T47D (cell line): ENCODE measurements at regions not wholly inside any gene's neighbourhood (a gene's known extent, or its start where the extent isn't known, plus 50 kb on each side); places are given as distances from the start of the nearest gene placed in this dataset.
A peak's percentile ranks its signal among the peaks of the same experiment; 100 is the strongest.

ENCODE experiments used
- DNase-seq, 2 experiments: peaks; one replicate each; pipeline versions ENCODE4 v3.0.0 to v3.0.0-alpha.2; 2011 to 2012; ENCODE audit warnings: low read depth in 1 of 2, low spot score in 1 of 2
- JUND ChIP-seq: IDR thresholded peaks from 2 replicates; pipeline ENCODE4 v1.6.1; 2012; ENCODE audit warnings: low read depth
- in situ Hi-C: cut with HindIII; loops from 2 replicates; pipeline ENCODE4 v1.10.0; 2016; ENCODE audit warnings: low sequenced_read_pairs, low pct_unique_long_range_greater_than_20kb

DNA sequence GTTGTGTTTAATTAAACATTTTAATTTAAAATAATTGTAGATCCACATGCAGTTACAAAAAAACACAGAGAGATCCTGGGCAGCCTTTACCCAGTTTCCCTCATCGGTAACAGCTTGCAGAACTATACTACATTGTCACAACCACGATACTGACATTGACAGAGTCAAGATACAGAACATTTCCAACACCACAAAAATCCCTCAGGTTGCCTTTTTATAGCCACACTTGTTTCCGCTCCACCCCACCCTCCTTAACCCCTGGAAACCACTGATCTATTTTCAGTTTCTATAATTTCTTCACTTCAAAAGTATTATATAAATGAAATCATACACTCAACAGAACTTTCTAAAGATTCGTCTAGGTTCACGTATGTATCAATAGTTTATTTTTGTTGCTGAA, 458.8 kb upstream of the SOX5 start:
- no peak for DNase-seq

DNA sequence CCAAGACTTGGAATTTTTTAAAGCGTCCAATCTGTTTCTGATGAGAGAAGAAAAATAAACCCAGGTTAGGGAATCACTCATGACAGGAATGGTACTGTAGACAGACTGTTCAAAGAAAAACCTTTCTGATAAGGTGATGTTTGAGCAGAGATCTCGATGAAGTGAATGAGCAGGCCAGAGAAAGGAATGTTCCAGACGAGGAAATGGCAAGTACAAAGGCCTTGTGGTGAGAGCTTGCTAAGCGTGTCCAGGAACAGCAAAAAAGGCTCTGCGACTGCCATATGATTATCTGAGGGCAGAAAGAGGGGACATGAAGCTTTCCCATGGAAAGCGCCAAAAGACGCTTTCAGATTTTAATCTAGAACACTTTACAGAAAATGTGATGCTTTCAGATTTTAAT, 458.4 kb upstream of the SOX5 start:
- TF ChIP-seq JUND, result no peak
- DNase-seq, result no peak
- in situ Hi-C loops, result no loop called here

More for the DNA sequence above, 458.8 kb upstream of the SOX5 start:
- in situ Hi-C loops, result no loop called here
- no peak for TF ChIP-seq JUND

DNA sequence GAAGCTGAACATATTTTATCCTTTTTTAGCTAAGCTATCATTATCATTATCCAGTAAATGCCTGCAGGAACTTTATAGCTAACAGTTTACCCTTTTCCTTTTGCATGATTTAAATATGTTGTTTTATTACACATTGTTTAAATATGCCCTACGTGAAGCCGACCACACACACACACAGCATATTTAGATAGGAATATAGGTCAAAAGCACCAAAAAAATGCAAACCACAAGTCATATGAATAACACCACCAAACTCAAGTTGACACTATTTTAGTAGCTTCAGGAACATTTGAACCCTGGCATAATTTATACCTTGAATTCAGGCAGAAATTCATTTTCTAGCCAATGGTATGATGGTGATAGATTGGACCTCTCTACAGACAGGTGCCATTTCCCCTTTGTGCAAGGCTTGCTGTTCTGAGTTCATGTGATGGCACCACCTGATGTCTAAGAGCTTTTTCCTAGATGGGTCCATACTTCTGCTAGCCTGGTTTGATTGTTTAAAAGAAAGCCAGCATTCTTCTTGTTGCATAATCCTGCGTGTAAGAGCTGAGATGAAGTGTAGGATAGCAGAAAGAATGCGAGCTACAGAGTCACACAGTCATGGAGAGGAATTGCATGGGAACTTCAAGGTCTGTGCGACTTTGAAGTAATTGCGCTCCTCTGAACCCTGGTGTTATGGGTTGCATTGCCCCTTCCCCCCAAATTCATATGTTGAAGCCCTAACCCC, 454.8 kb upstream of the SOX5 start:
- DNase-seq, result peak in 1 of 2 experiments; percentile 32
- no peak for TF ChIP-seq JUND
- in situ Hi-C loops, result no loop called here

DNA sequence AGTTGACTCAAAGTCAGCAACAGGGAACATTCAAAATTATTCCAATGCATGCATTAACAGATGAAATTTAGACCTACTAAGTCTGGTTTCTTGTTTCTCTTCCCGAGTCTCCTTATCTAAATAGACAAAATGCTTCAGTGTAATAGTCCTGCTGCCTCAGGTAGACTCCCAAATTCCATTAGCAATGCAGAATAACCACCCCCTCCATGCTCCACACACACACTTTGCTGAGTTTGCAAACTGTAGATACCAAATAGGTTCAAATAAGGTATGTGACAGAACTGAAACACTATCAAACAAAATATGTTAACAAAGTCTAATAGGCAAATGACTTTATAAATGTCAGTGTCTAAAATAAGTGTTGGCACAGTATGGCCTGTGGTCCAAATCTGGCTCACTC, 451.1 kb upstream of the SOX5 start:
- DNase-seq, result no peak
- TF ChIP-seq JUND, result no peak
- in situ Hi-C loops, result no loop called here

DNA sequence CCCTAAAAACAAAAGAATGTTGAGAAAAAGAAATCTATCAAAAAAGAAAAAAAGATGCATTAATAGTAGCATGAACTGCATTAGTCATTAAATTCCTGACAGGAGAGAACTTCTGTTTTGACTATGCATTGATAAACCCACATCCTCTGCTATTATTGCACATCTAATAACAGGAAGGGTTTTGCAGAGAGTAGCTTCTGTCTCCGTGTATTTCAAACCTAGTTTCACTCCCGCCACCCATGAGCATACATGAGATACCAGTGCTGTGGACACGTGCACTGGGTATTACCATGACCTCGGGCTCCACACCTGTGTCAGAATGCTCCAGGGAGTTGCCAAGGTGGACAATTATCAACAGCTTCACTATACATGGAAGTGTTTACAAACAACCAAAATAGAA, 449.1 kb upstream of the SOX5 start:
- no peak for TF ChIP-seq JUND
- in situ Hi-C loops, result no loop called here
- no peak for DNase-seq

DNA sequence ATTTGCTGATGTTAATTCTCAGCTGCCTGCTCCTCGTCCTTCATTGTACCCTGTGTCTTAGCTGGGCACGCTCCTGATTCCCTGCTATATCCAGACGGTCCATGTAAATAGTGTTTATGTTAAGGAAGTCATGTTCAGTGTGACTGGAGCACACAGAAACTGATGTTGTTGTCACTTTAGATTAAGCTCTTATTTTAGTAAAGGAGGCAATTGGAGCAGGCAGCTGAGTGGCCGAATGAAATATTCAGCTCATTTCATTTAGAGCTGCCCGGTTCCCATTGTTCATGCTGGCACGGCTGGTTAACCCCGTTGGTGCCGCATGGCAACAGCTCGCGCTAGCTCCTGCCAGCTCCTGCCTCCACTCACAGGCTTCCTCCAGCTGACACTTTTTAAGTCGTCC, 446.8 kb upstream of the SOX5 start:
- no peak for TF ChIP-seq JUND
- DNase-seq, result no peak
- in situ Hi-C loops, result no loop called here

DNA sequence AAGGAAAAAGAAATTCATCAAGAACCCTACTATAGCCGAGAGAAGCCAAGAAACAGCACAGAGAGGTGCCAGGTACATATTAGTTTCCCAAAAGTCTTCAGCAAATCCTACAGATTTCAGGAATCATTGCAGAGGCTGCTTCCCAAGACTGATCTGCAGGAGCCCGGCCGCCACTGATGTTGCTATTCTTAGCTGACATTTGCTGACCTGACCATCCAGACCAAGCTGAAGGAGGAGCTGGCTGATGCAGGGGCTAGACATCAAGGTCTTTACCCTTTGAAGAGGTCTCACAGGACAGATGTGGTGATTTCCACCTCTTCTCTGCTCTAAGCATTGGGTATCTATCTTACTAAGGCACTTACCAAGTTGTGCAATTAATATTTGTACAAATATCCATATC, 444.8 kb upstream of the SOX5 start:
- no peak for TF ChIP-seq JUND
- in situ Hi-C loops, result no loop called here
- DNase-seq, result no peak

DNA sequence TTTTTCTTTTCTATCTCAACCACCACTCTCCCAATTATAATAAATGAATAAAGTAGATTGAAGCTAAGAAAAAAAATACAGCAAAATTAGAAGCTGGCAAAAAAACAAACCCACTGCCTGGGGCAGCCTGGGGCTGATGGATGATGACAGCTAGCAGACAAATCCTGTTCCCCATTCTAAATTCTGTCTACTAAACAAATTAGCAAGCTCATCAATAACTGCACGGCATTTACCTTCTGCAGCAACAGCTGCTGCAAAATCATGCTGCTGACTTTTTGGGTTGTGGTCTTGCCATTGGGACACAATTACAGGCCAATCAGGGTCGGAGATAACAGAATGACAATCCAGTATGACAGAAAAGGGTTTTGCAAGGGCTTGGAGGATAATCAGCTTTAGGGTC, 443.6 kb upstream of the SOX5 start:
- in situ Hi-C loops, result no loop called here
- no peak for DNase-seq
- no peak for TF ChIP-seq JUND

DNA sequence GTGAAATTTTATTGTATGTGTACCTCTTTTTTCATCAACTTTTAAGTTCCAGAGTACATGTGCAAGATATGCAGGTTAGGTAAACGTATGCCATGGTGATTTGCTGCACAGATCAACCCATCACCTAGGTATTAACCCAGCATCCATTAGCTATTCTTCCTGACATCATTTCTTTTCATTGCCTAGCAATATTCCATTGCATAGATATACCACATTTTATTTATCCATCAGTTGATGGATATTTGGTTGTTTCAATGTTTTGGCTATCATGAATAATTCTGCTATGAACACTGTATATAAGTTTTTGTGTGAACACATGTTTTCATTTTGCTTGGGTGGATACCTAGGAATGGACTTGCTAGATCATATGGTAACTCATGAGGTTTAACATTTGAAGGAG, 439.9 kb upstream of the SOX5 start:
- no peak for TF ChIP-seq JUND
- in situ Hi-C loops, result no loop called here
- DNase-seq, result no peak

DNA sequence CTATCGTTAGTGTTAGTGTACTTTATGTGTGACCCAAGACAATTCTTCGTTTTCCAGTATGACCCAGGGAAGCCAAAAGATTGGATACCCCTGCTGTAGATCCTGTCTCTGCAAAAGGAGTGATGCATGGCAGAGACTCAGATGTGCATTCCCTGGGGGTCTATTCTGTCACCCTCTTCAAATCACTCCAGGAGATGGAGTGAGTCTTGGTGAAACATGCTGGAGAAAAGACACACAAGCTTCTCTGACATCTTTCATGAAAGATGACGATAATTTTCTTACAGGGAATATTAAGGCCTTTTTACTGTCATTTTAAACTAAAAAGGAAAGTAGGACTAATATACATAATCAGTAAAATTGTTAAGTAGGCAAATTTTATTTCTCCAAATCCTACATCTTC, 437.9 kb upstream of the SOX5 start:
- no peak for DNase-seq
- no peak for TF ChIP-seq JUND
- in situ Hi-C loops, result no loop called here

DNA sequence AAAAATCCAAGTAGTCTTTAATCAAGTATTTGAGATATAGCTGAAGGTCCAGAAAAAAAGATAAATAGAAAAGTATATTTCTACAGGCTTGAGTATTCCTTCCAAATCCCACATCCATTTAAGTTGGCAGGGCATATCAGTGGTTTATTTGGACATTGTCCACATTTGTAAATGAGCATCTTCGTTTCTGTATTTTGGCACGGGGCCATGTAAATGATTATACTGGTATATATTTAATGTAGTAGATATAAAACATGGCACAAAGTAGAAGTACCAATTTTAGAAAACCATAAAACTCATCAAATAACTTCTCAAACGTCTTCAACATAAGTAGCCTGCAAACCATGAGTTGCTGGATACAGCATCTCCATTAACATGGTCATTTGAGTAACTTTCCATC, 437.4 kb upstream of the SOX5 start:
- TF ChIP-seq JUND, result no peak
- in situ Hi-C loops, result no loop called here
- DNase-seq, result no peak

DNA sequence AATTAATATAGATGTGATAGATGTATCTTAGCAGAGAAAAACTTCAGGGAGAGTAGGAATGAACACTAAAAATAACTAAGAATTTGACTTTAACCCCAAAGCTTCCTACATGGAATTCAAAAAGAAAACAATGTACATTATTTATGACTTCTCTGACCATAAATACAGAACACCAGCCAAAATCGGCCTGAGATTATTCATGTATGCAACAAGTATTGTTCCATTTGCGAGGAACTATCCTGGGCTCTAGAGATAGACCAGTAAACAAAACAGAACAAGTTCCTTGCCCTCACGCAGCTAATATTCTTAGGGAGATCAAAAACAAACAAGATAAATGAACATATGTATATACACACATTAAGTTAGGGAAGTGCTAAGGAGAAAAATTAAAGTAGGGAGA, 432.3 kb upstream of the SOX5 start:
- in situ Hi-C loops, result no loop called here
- DNase-seq, result no peak

DNA sequence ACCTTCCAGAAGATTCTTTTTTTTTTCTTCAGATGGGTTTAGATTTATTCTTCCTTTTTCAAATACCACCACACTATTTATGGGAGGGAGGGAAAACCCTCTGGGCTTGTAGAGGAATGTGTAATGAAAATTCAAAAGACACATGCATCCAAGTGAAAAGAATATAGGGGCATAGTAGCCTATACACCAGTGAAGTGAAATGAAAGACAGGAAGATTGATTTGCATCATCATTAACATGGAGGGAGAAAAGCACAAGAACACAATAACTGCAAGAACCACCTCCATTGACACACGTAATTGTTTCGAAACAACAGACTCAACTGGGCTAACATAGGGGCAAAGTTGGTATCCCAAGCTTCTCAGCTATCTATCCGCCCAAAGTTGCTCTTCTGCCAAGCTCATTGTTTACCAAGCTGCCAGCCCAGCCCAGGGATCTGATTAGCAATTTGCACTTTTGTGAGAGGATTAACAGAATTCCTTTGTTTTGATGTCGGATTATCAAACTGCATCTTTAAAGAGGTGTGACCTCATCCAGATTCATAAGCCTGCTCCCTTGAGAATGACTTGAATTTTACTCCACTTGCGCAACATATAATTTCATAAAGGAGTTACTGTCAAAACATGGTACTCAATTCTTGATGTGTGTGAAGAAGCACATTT, 430.5 kb upstream of the SOX5 start:
- DNase-seq, result no peak
- no peak for TF ChIP-seq JUND

More for the DNA sequence above, 432.3 kb upstream of the SOX5 start:
- no peak for TF ChIP-seq JUND

DNA sequence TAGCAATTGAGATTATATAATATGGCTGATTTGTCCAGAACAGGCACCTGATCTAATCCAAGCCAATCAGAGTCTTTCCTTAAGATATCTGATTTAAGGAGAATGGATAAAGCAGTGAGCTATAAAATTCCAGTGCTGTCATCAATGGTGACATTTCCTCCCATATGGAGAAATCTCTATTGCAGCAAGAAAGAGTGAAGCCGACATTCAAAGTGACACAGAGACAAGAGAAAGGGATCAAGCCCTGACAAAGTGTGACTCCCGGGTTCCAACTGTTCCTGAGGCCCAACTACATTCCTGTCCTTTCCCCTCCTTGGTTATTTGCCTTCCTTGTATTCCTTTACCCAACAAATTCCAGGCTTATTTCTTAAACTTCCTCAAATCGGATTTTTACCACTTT, 430.0 kb upstream of the SOX5 start:
- in situ Hi-C loops, result no loop called here
- TF ChIP-seq JUND, result no peak
- DNase-seq, result no peak

More for the DNA sequence above, 430.5 kb upstream of the SOX5 start:
- in situ Hi-C loops, result no loop called here
